NCI-H2171 treated with DMSO at 0.1 percent for 48 hours (cell line): ENCODE measurements at regions not wholly inside any gene's neighbourhood (a gene's known extent, or its start where the extent isn't known, plus 50 kb on each side); places are given as distances from the start of the nearest gene placed in this dataset.

Experiments
- DNase-seq: peaks from one replicate; lab custom pipeline; 2025; lab: John Stamatoyannopoulos, UW

DNA sequence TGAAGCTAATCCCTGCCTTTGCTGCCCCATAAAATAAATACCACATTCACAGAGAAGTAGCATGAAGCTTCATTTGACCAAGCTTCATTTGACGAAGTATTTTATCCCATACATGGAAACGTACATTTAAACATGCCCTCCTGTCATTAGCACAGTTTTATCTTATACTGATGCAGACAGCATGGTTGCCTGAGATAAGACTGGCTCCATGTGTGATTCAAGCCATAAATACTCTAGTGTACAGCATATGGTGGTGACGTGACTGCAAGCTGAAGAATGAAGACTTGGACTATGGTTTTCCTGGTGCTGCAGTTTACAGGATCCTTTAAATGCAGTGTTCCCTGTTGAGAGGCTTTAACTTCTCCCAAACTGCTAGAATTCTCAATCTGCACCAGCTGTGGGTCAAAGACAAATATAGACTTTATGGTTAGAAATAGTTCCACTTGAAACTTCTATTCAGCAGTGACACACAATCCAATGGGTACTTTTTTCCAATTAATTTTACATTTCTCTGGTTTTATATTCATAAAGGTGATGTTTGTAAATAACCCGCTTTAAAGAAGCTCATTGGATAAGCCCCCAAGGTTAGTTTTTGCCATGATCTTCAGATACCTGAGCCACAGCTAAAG lies 64.9 kb downstream of the CYB561 start:
- no peak for DNase-seq

DNA sequence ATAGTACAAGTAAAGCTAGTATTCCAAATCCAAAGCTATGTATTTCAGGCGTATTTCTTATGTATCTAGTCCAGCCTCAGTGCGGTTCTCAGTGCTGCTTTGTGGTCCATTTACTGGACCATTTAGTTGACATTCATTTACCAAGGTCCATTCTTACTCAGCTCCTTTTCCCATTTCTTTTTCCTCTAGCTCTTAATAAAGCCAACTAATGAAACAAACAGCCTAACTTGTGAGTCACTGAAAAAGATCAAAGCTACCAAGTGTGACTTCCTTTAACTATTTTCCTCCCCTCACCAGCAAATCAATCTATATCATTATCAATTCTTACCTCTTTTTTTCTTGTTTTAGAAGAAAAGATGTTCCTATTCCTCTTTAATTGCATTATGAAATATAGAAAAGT lies 64.0 kb downstream of the CYB561 start:
- no peak for DNase-seq
